ENCODE measurements at regions not wholly inside any gene's neighbourhood (a gene's known extent, or its start where the extent isn't known, plus 50 kb on each side); places are given as distances from the start of the nearest gene placed in this dataset.

- dilution Hi-C loops (cut with MboI; ENCODE audit: extremely low pct_ligation_motif_present, low sequenced_read_pairs): no loop called here
- FAIRE-seq: no peak
These were observed 125.9 kb upstream of the SMAD3 start for GRCh38 chr15:66939451-66940023.

GRCh38 chr15:66940368-66940767, 125.0 kb upstream of the SMAD3 start:
- peaks cover 6% of the 10 kb centered on the region for H3K4me1 ChIP-seq (ENCODE audit: control insufficient read depth, extremely low read depth, insufficient read depth, low read length)
- no peak overlapping the region for H3K9ac ChIP-seq (ENCODE audit: control insufficient read depth, extremely low read depth, insufficient read depth, low read length)
- dilution Hi-C loops (cut with MboI; ENCODE audit: extremely low pct_ligation_motif_present, low sequenced_read_pairs): no loop called here
- no peaks in the 10 kb centered on the region for H3K9me1 ChIP-seq (ENCODE audit: control insufficient read depth, extremely low read depth, insufficient read depth, low read length)
- H3K4me3 ChIP-seq (ENCODE audit: control insufficient read depth in 2 of 3, extremely low read depth in 1 of 3, insufficient read depth in 2 of 3, low read depth in 1 of 3, low read length in 3 of 3): no peak overlapping the region
- no peak overlapping the region for H3K4me2 ChIP-seq (ENCODE audit: control insufficient read depth, extremely low read depth, insufficient read depth, low read depth, low read length)
- H4K20me1 ChIP-seq (ENCODE audit: control insufficient read depth, extremely low read depth, insufficient read depth, low read length): no peaks in the 10 kb centered on the region
- DNase-seq (ENCODE audit: low read depth, low spot score) (no peak), FAIRE-seq (peak; percentile 51)
- H3K27ac ChIP-seq (ENCODE audit: control insufficient read depth, insufficient read depth, low read length): no peak overlapping the region
- no peaks in the 10 kb centered on the region for H3K9me3 ChIP-seq (ENCODE audit: control insufficient read depth, low read depth, low read length)
- H2AFZ ChIP-seq (ENCODE audit: control insufficient read depth, low read length): no peak overlapping the region
- no peaks in the 10 kb centered on the region for H3K36me3 ChIP-seq (ENCODE audit: control insufficient read depth in 2 of 2, extremely low read depth in 1 of 2, insufficient read depth in 2 of 2, low read length in 2 of 2)
- TF ChIP-seq CTCF (optimal IDR thresholded peaks at IDR 0.05 in 1 of 3, IDR thresholded peaks at IDR 0.05 in 1 of 3, conservative IDR thresholded peaks at IDR 0.05 in 1 of 3; ENCODE audit: extremely low read depth in 1 of 3, insufficient read depth in 2 of 3, low read length in 3 of 3) (no peak), EZH2 (IDR thresholded peaks at IDR 0.05; ENCODE audit: low read length) (no peak)
- no peaks in the 10 kb centered on the region for H3K79me2 ChIP-seq (ENCODE audit: control insufficient read depth, insufficient read depth, low read length)
- H3K27me3 ChIP-seq (ENCODE audit: control insufficient read depth, extremely low read depth, insufficient read depth, low read length): no peaks in the 10 kb centered on the region

More at GRCh38 chr15:66939451-66940023, 125.9 kb upstream of the SMAD3 start:
- no peak for DNase-seq (ENCODE audit: low read depth, low spot score)
- H3K79me2 ChIP-seq (ENCODE audit: control insufficient read depth, insufficient read depth, low read length): no peaks in the 10 kb centered on the region
- H3K36me3 ChIP-seq (ENCODE audit: control insufficient read depth in 2 of 2, extremely low read depth in 1 of 2, insufficient read depth in 2 of 2, low read length in 2 of 2): no peaks in the 10 kb centered on the region
- no peaks in the 10 kb centered on the region for H4K20me1 ChIP-seq (ENCODE audit: control insufficient read depth, extremely low read depth, insufficient read depth, low read length)
- H3K9me3 ChIP-seq (ENCODE audit: control insufficient read depth, low read depth, low read length): no peaks in the 10 kb centered on the region
- no peak overlapping the region for H2AFZ ChIP-seq (ENCODE audit: control insufficient read depth, low read length)
- no peaks in the 10 kb centered on the region for H3K9me1 ChIP-seq (ENCODE audit: control insufficient read depth, extremely low read depth, insufficient read depth, low read length)
- H3K9ac ChIP-seq (ENCODE audit: control insufficient read depth, extremely low read depth, insufficient read depth, low read length): no peak overlapping the region
- peaks cover 6% of the 10 kb centered on the region for H3K4me1 ChIP-seq (ENCODE audit: control insufficient read depth, extremely low read depth, insufficient read depth, low read length)
- H3K4me3 ChIP-seq (ENCODE audit: control insufficient read depth in 2 of 3, extremely low read depth in 1 of 3, insufficient read depth in 2 of 3, low read depth in 1 of 3, low read length in 3 of 3): no peak overlapping the region
- no peak overlapping the region for H3K4me2 ChIP-seq (ENCODE audit: control insufficient read depth, extremely low read depth, insufficient read depth, low read depth, low read length)
- H3K27ac ChIP-seq (ENCODE audit: control insufficient read depth, insufficient read depth, low read length): no peak overlapping the region
- TF ChIP-seq CTCF (optimal IDR thresholded peaks at IDR 0.05 in 1 of 3, IDR thresholded peaks at IDR 0.05 in 1 of 3, conservative IDR thresholded peaks at IDR 0.05 in 1 of 3; ENCODE audit: extremely low read depth in 1 of 3, insufficient read depth in 2 of 3, low read length in 3 of 3): no peak
- TF ChIP-seq EZH2 (IDR thresholded peaks at IDR 0.05; ENCODE audit: low read length): no peak
- H3K27me3 ChIP-seq (ENCODE audit: control insufficient read depth, extremely low read depth, insufficient read depth, low read length): no peaks in the 10 kb centered on the region
